NT2/D1 (cell line): ENCODE measurements at regions not wholly inside any gene's neighbourhood (a gene's known extent, or its start where the extent isn't known, plus 50 kb on each side); places are given as distances from the start of the nearest gene placed in this dataset.

Source experiments
- DNase-seq: peaks from one replicate; pipeline ENCODE4 v3.0.0-alpha.2; 2011; ENCODE audit warnings: low read depth, low spot score
- H3K27me3 ChIP-seq: 2 replicates; pipeline ENCODE4 v1.6.0; 2011; ENCODE audit warnings: mild to moderate bottlenecking; ENCODE audit not compliant: insufficient read length, insufficient read depth
- H3K36me3 ChIP-seq: 2 replicates; pipeline ENCODE4 v1.6.1; 2011; ENCODE audit warnings: mild to moderate bottlenecking, low read length, mixed read lengths; ENCODE audit not compliant: insufficient read depth, insufficient read length
- H3K4me1 ChIP-seq: 2 replicates; pipeline ENCODE4 v1.5.1; 2011; ENCODE audit not compliant: insufficient read depth, insufficient read length
- H3K4me3 ChIP-seq: 2 replicates; pipeline ENCODE4 v1.5.1; 2011; ENCODE audit warnings: low read depth; ENCODE audit not compliant: insufficient read length
- H3K9ac ChIP-seq: 2 replicates; pipeline ENCODE4 v1.6.0; 2011; ENCODE audit warnings: low read depth; ENCODE audit not compliant: insufficient read length
- H3K9me3 ChIP-seq: 2 replicates; pipeline ENCODE4 v1.5.1; 2011; ENCODE audit warnings: mild to moderate bottlenecking, low read length; ENCODE audit not compliant: insufficient read depth
- SUZ12 ChIP-seq: IDR thresholded peaks from 2 replicates; pipeline ENCODE4 v1.6.1; 2011; ENCODE audit not compliant: insufficient read length, insufficient read depth; ENCODE audit errors: extremely low read depth
- YY1 ChIP-seq: IDR thresholded peaks from 2 replicates; pipeline ENCODE4 v1.6.1; 2011; ENCODE audit not compliant: insufficient read length, insufficient read depth
- ZNF274 ChIP-seq: IDR thresholded peaks from 2 replicates; pipeline ENCODE4 v1.6.1; 2011; ENCODE audit warnings: mild to moderate bottlenecking, low read depth, low read length

DNA sequence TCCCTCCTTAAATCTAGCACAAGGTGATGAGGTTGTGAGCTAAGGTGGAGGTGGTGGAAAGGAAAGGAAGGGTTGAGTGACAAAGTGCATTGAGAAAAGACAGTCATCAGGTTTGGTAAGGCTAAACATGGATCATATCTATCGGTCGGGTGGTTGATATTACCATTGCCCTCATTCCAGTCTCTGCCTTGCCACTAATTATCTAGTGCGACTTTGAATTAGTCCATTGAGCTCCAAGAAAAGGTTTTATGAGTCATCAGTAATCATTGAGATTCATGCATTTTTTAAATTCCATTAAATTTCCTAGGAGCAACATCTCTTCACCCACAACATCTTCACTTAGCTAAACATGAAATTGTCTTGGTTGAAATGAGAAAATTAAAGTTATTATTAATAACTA, 68.9 kb upstream of the FRMD4A start:
- DNase-seq, result no peak
- Histone ChIP-seq H3K9ac (no peak overlapping the region), H3K9me3 (no peaks in the 10 kb centered on the region), H3K4me1 (no peaks in the 10 kb centered on the region), H3K27me3 (no peaks in the 10 kb centered on the region), H3K36me3 (no peaks in the 10 kb centered on the region), H3K4me3 (no peak overlapping the region)
- TF ChIP-seq ZNF274, result no peak
- TF ChIP-seq SUZ12, result no peak
- TF ChIP-seq YY1, result no peak

DNA sequence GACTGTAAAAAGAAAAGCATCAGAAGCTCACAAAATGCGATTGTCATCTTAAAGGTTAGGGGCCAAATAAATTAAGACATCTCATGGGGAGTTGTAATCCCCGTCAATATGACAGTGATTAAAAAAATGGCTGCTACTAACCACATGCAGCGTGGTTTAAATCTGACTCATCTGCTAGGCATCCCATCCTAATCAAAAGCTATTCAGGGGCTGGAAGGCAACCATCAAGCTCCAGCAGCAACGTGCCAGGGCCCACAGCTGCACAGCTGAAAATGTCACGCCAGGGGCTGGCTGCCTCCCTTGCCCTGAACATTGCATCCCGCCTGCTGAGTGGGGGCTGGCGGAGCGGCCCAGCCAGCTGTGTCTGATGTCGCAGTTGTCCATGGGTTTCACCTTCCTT, 66.3 kb upstream of the FRMD4A start:
- TF ChIP-seq SUZ12 (no peak), ZNF274 (no peak), YY1 (no peak)
- H3K9ac ChIP-seq, result no peak overlapping the region
- H3K9me3 ChIP-seq, result no peaks in the 10 kb centered on the region
- H3K36me3 ChIP-seq, result no peaks in the 10 kb centered on the region
- H3K27me3 ChIP-seq, result no peaks in the 10 kb centered on the region
- no peaks in the 10 kb centered on the region for H3K4me1 ChIP-seq
- H3K4me3 ChIP-seq, result no peak overlapping the region
- peak; percentile 50 for DNase-seq

GRCh38 chr10:14396411-14397048, 65.8 kb upstream of the FRMD4A start:
- H3K27me3 ChIP-seq, result no peaks in the 10 kb centered on the region
- no peak for DNase-seq
- no peak for TF ChIP-seq YY1
- no peak for TF ChIP-seq SUZ12

GRCh38 chr10:14394179-14394578, 63.5 kb upstream of the FRMD4A start:
- H3K9ac ChIP-seq, result no peak overlapping the region
- H3K4me3 ChIP-seq, result no peak overlapping the region
- no peaks in the 10 kb centered on the region for H3K4me1 ChIP-seq
- no peaks in the 10 kb centered on the region for H3K36me3 ChIP-seq
- H3K9me3 ChIP-seq, result no peaks in the 10 kb centered on the region
- no peak for DNase-seq
- no peak for TF ChIP-seq SUZ12
- TF ChIP-seq ZNF274, result no peak
- H3K27me3 ChIP-seq, result no peaks in the 10 kb centered on the region

More at GRCh38 chr10:14396411-14397048, 65.8 kb upstream of the FRMD4A start:
- Histone ChIP-seq H3K36me3 (no peaks in the 10 kb centered on the region), H3K4me3 (no peak overlapping the region), H3K9ac (no peak overlapping the region), H3K9me3 (no peaks in the 10 kb centered on the region), H3K4me1 (no peaks in the 10 kb centered on the region)

- Histone ChIP-seq H3K4me1 (no peaks in the 10 kb centered on the region), H3K27me3 (no peaks in the 10 kb centered on the region), H3K9ac (no peak overlapping the region), H3K36me3 (no peaks in the 10 kb centered on the region), H3K9me3 (no peaks in the 10 kb centered on the region), H3K4me3 (no peak overlapping the region)
- DNase-seq, result no peak
- TF ChIP-seq ZNF274, result no peak
- no peak for TF ChIP-seq YY1
- no peak for TF ChIP-seq SUZ12
These were observed 60.6 kb upstream of the FRMD4A start for GRCh38 chr10:14391342-14391741.

DNA sequence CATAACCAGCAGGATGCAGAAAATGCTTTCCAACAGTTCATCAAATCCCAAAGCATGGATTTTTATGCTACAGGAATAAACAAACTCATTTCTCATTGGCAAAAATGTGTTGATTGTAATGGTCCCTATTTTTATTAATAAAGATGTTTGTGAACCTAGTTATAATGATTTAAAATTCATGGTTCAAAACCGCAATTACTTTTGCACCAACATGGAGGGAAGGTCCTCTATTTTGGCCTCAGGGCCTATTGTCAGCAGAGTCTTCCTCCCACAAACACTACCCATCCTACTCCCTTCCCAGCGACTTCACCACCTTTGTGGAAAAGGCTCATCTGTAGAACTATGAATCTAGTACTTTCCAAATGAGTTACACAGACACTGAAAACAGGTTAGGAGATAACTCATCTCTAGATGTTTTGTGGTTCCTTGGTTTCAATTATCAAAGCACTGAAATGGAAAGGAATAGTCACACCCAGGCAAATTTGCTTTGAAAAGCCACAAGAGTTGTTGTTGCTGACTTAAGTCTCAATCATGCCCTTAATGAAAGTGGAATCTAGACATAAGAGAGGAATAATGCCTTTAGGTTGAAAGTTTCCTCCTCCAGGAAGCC, 59.4 kb upstream of the FRMD4A start:
- Histone ChIP-seq H3K9me3 (no peaks in the 10 kb centered on the region), H3K4me3 (no peak overlapping the region), H3K9ac (no peak overlapping the region), H3K27me3 (no peaks in the 10 kb centered on the region), H3K36me3 (no peaks in the 10 kb centered on the region), H3K4me1 (no peaks in the 10 kb centered on the region)
- TF ChIP-seq YY1 (no peak), ZNF274 (no peak), SUZ12 (no peak)
- no peak for DNase-seq

GRCh38 chr10:14385596-14386593, 55.2 kb upstream of the FRMD4A start:
- Histone ChIP-seq H3K4me3 (no peak overlapping the region), H3K9ac (no peak overlapping the region), H3K4me1 (no peaks in the 10 kb centered on the region), H3K36me3 (no peaks in the 10 kb centered on the region), H3K9me3 (no peaks in the 10 kb centered on the region), H3K27me3 (no peaks in the 10 kb centered on the region)
- TF ChIP-seq ZNF274 (no peak), SUZ12 (no peak), YY1 (no peak)
- no peak for DNase-seq
